Endothelial cell of umbilical vein (primary cell): ENCODE measurements at regions not wholly inside any gene's neighbourhood (a gene's known extent, or its start where the extent isn't known, plus 50 kb on each side); places are given as distances from the start of the nearest gene placed in this dataset.

ENCODE experiments used
- BruUV-seq: library from RNA; stranded (reverse); fragments of 400-500 nt; replicated peaks from 2 replicates; lab custom pipeline; 2021; lab: Mats Ljungman, UMichigan
- CTCF ChIA-PET: fragments of 300-600, 350-600 bp; sonication (Branson Sonifier 250); formaldehyde crosslinking; loops from one replicate; lab custom pipeline; 2021; ENCODE audit warnings: antibody characterized with exemption, inconsistent platforms; lab: Charles Lee
- POLR2A ChIA-PET: fragments of 300-600, 350-600 bp; sonication (Branson Sonifier 250); formaldehyde crosslinking; loops from one replicate; lab custom pipeline; 2021; ENCODE audit warnings: antibody characterized with exemption, inconsistent platforms; lab: Charles Lee
- DNase-seq: peaks from one replicate; pipeline ENCODE4 v3.0.0-alpha.2; 2011; ENCODE audit warnings: low read depth, low spot score
- FAIRE-seq: peaks from 2 replicates; lab custom pipeline; 2011; peaks lifted over from hg19 to GRCh38; lab: Jason Lieb, UNC
- H2AFZ ChIP-seq: 2 replicates; pipeline ENCODE4 v1.6.0; 2012; ENCODE audit warnings: low read depth, low read length, control low read depth, inconsistent platforms
- H3K27ac ChIP-seq: 2 replicates; pipeline ENCODE4 v1.5.1; 2011; ENCODE audit warnings: low read depth, mild to moderate bottlenecking, control low read depth, low read length, moderate library complexity; ENCODE audit not compliant: insufficient read depth
- H3K27me3 ChIP-seq, 2 experiments: 2 replicates each; pipeline versions ENCODE4 v1.6.0 to v1.6.1; 2011; ENCODE audit warnings: low read length in 2 of 2, mixed read lengths in 1 of 2; ENCODE audit not compliant: control insufficient read depth in 2 of 2, insufficient read depth in 2 of 2
- H3K36me3 ChIP-seq, 2 experiments: 2 replicates in 1 of 2; 3 replicates in 1 of 2; pipeline ENCODE4 v1.5.1; 2011; ENCODE audit warnings: low read length in 2 of 2, mild to moderate bottlenecking in 1 of 2, moderate library complexity in 1 of 2; ENCODE audit not compliant: control insufficient read depth in 2 of 2, insufficient read depth in 2 of 2; ENCODE audit errors: extremely low read depth in 1 of 2
- H3K4me1 ChIP-seq: 3 replicates; pipeline ENCODE4 v1.5.1; 2011; ENCODE audit warnings: mild to moderate bottlenecking, low read length; ENCODE audit not compliant: control insufficient read depth, insufficient read depth; ENCODE audit errors: extremely low read depth
- H3K4me2 ChIP-seq: 2 replicates; pipeline ENCODE4 v1.6.1; 2011; ENCODE audit warnings: low read length, control low read depth, mixed read lengths; ENCODE audit not compliant: insufficient read depth
- H3K4me3 ChIP-seq, 3 experiments: fragments of 200-600 bp in 1 of 3; sonication (generic), shearing (Covaris generic) in 1 of 3; replicated peaks in 1 of 3; 2 replicates each; pipeline ENCODE4 v1.5.1; 2011 to 2016; ENCODE audit warnings: control low read depth in 3 of 3, low read length in 3 of 3, mild to moderate bottlenecking in 2 of 3, inconsistent platforms in 1 of 3, low read depth in 1 of 3, moderate library complexity in 1 of 3; ENCODE audit not compliant: insufficient read depth in 1 of 3
- H3K79me2 ChIP-seq: 2 replicates; pipeline ENCODE4 v1.6.0; 2012; ENCODE audit warnings: low read length, inconsistent platforms; ENCODE audit not compliant: control insufficient read depth, insufficient read depth
- H3K9ac ChIP-seq: replicated peaks from 2 replicates; pipeline ENCODE3; 2011; ENCODE audit warnings: low read length, control low read depth; ENCODE audit not compliant: insufficient read depth; ENCODE audit errors: extremely low read depth
- H3K9me1 ChIP-seq: replicated peaks from 3 replicates; pipeline ENCODE4 v1.6.0; 2011; ENCODE audit warnings: mild to moderate bottlenecking, low read length; ENCODE audit not compliant: control insufficient read depth, insufficient read depth; ENCODE audit errors: extremely low read depth
- H3K9me3 ChIP-seq: replicated peaks from 2 replicates; pipeline ENCODE4 v1.5.1; 2012; ENCODE audit warnings: low read length, inconsistent platforms; ENCODE audit not compliant: control insufficient read depth, insufficient read depth
- H4K20me1 ChIP-seq: replicated peaks from 2 replicates; pipeline ENCODE3; 2011; ENCODE audit warnings: mild to moderate bottlenecking, low read length; ENCODE audit not compliant: control insufficient read depth, insufficient read depth; ENCODE audit errors: extremely low read depth
- EZH2 ChIP-seq: IDR thresholded peaks from 2 replicates; pipeline ENCODE4 v1.6.1; 2012; ENCODE audit warnings: borderline replicate concordance, low read depth, mild to moderate bottlenecking, moderate library complexity, low read length, inconsistent platforms; ENCODE audit not compliant: severe bottlenecking
- FOS ChIP-seq: IDR thresholded peaks from 2 replicates; pipeline ENCODE4 v1.6.1; 2011; ENCODE audit warnings: mild to moderate bottlenecking, low read length, moderate library complexity, borderline replicate concordance; ENCODE audit not compliant: insufficient read depth
- GATA2 ChIP-seq: IDR thresholded peaks from 2 replicates; pipeline ENCODE4 v1.7.0; 2011; ENCODE audit warnings: low read depth, mild to moderate bottlenecking, moderate library complexity, mixed read lengths, low read length; ENCODE audit not compliant: insufficient read length, insufficient read depth
- JUN ChIP-seq: IDR thresholded peaks from 2 replicates; pipeline ENCODE4 v1.6.1; 2011; ENCODE audit warnings: borderline replicate concordance, low read depth; ENCODE audit not compliant: insufficient read length, insufficient read depth
- MYC ChIP-seq: IDR thresholded peaks from one replicate; pipeline ENCODE4 v1.6.1; 2011; ENCODE audit warnings: mild to moderate bottlenecking, low read depth, low read length
- dilution Hi-C: fragments of 300-500 bp; cut with MboI; formaldehyde crosslinking; loops from one replicate; pipeline ENCODE4 v1.15.0; 2019; ENCODE audit warnings: low sequenced_read_pairs; ENCODE audit not compliant: extremely low pct_ligation_motif_present
- intact Hi-C: fragments of 100-400 bp; cut with micrococcal nuclease; formaldehyde crosslinking; loops from one replicate; pipeline ENCODE4 v1.10.0; 2022
- TF ChIP-seq, protein P1 (sequence below): IDR thresholded peaks from 2 replicates; pipeline ENCODE4 v1.6.1; 2011; ENCODE audit not compliant: insufficient read depth, insufficient read length
- TF ChIP-seq, protein P2 (sequence below), 2 donors: IDR thresholded peaks; 1 replicate in 1 of 2; 2 replicates in 1 of 2; pipeline ENCODE4 v1.5.1; 2011; ENCODE audit warnings: low read length in 2 of 2, mild to moderate bottlenecking in 2 of 2, moderate library complexity in 2 of 2, control low read depth in 1 of 2, inconsistent platforms in 1 of 2, low read depth in 1 of 2; ENCODE audit not compliant: insufficient read depth in 1 of 2; ENCODE audit errors: extremely low read depth in 1 of 2

DNA sequence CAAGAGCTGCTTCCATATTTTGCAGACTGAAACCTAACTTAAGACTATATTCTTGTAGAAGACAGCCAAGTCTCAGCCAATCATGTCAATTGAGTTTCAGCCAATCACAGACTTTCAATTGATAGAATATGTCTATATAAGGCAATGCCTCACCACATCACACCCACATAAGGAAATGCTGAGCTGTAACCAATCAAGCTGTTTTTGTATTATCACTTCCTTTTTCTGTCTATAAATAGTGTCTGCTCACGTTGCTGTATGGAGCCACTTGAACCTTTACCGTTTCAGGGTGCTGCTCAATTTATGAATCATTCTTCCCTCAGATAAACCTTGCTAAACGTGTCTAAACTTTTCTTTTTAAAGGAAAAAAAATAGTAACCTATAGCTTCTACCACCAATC is 1554.4 kb upstream of the LRRTM1 start:
- CTCF ChIA-PET = no interaction called here
- no TSS peak for BruUV-seq

More for the DNA sequence above, 1554.4 kb upstream of the LRRTM1 start:
- Histone ChIP-seq H3K27me3 (no peaks in the 10 kb centered on the region), H4K20me1 (no peaks in the 10 kb centered on the region), H3K4me3 (no peak overlapping the region), H3K27ac (no peak overlapping the region), H3K4me1 (no peaks in the 10 kb centered on the region), H3K9me3 (no peaks in the 10 kb centered on the region), H3K9ac (no peak overlapping the region), H2AFZ (no peak overlapping the region), H3K36me3 (no peaks in the 10 kb centered on the region), H3K9me1 (no peaks in the 10 kb centered on the region), H3K79me2 (no peaks in the 10 kb centered on the region), H3K4me2 (no peak overlapping the region)
- intact Hi-C loops = no loop called here
- TF ChIP-seq FOS (no peak), EZH2 (no peak), MYC (no peak), JUN (no peak), GATA2 (no peak)
- TF ChIP-seq, protein P1, sequence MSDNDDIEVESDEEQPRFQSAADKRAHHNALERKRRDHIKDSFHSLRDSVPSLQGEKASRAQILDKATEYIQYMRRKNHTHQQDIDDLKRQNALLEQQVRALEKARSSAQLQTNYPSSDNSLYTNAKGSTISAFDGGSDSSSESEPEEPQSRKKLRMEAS = no peak
- TF ChIP-seq, protein P2, sequence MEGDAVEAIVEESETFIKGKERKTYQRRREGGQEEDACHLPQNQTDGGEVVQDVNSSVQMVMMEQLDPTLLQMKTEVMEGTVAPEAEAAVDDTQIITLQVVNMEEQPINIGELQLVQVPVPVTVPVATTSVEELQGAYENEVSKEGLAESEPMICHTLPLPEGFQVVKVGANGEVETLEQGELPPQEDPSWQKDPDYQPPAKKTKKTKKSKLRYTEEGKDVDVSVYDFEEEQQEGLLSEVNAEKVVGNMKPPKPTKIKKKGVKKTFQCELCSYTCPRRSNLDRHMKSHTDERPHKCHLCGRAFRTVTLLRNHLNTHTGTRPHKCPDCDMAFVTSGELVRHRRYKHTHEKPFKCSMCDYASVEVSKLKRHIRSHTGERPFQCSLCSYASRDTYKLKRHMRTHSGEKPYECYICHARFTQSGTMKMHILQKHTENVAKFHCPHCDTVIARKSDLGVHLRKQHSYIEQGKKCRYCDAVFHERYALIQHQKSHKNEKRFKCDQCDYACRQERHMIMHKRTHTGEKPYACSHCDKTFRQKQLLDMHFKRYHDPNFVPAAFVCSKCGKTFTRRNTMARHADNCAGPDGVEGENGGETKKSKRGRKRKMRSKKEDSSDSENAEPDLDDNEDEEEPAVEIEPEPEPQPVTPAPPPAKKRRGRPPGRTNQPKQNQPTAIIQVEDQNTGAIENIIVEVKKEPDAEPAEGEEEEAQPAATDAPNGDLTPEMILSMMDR (IDR thresholded peaks at IDR 0.05; ENCODE audit: extremely low read depth in 1 of 2, insufficient read depth in 1 of 2, low read depth in 1 of 2, low read length in 2 of 2) = no peak
- dilution Hi-C loops = no loop called here
- no peak for DNase-seq
- POLR2A ChIA-PET = no interaction called here
- FAIRE-seq = no peak
